ENCODE measurements at regions not wholly inside any gene's neighbourhood (a gene's known extent, or its start where the extent isn't known, plus 50 kb on each side); places are given as distances from the start of the nearest gene placed in this dataset.

- Histone ChIP-seq H3K4me1 (ENCODE audit: control insufficient read depth, insufficient read depth, low read length, unreplicated experiment) (no peaks in the 10 kb centered on the region), H3K27me3 (ENCODE audit: insufficient read depth, low read length) (peaks cover 14% of the 10 kb centered on the region; the same call in 1 of the 2 replicates), H3K79me2 (ENCODE audit: control insufficient read depth, insufficient read depth, low read length, unreplicated experiment) (no peaks in the 10 kb centered on the region), H3K4me3 (ENCODE audit: low read depth, low read length) (no peak overlapping the region), H2AFZ (ENCODE audit: low read length, unreplicated experiment) (no peak overlapping the region), H3K36me3 (ENCODE audit: insufficient read depth, low read length) (no peaks in the 10 kb centered on the region), H3K27ac (ENCODE audit: low read depth, low read length) (no peak overlapping the region)
Observed at GRCh38 chr4:152220201-152220666, 315.7 kb downstream of the FBXW7 start.

GRCh38 chr4:152218576-152218975, 317.3 kb downstream of the FBXW7 start:
- H3K4me1 ChIP-seq (ENCODE audit: control insufficient read depth, insufficient read depth, low read length, unreplicated experiment), result no peaks in the 10 kb centered on the region
- no peaks in the 10 kb centered on the region for H3K79me2 ChIP-seq (ENCODE audit: control insufficient read depth, insufficient read depth, low read length, unreplicated experiment)
- H3K4me3 ChIP-seq (ENCODE audit: low read depth, low read length), result no peak overlapping the region
- H3K27ac ChIP-seq (ENCODE audit: low read depth, low read length), result no peak overlapping the region
- H3K36me3 ChIP-seq (ENCODE audit: insufficient read depth, low read length), result no peaks in the 10 kb centered on the region
- no peak overlapping the region for H2AFZ ChIP-seq (ENCODE audit: low read length, unreplicated experiment)
- peaks cover 23% of the 10 kb centered on the region; the same call in 1 of the 2 replicates for H3K27me3 ChIP-seq (ENCODE audit: insufficient read depth, low read length)

- Histone ChIP-seq H3K79me2 (ENCODE audit: control insufficient read depth, insufficient read depth, low read length, unreplicated experiment) (no peaks in the 10 kb centered on the region), H3K27ac (ENCODE audit: low read depth, low read length) (no peak overlapping the region), H3K4me1 (ENCODE audit: control insufficient read depth, insufficient read depth, low read length, unreplicated experiment) (no peaks in the 10 kb centered on the region), H3K36me3 (ENCODE audit: insufficient read depth, low read length) (no peaks in the 10 kb centered on the region), H3K4me3 (ENCODE audit: low read depth, low read length) (no peak overlapping the region), H3K27me3 (ENCODE audit: insufficient read depth, low read length) (peaks cover 23% of the 10 kb centered on the region; the same call in 1 of the 2 replicates), H2AFZ (ENCODE audit: low read length, unreplicated experiment) (no peak overlapping the region)
Observed at GRCh38 chr4:152217896-152218295, 318.0 kb downstream of the FBXW7 start.

- Histone ChIP-seq H3K27me3 (ENCODE audit: insufficient read depth, low read length) (peaks cover 41% of the 10 kb centered on the region), H3K79me2 (ENCODE audit: control insufficient read depth, insufficient read depth, low read length, unreplicated experiment) (no peaks in the 10 kb centered on the region), H2AFZ (ENCODE audit: low read length, unreplicated experiment) (no peak overlapping the region), H3K4me1 (ENCODE audit: control insufficient read depth, insufficient read depth, low read length, unreplicated experiment) (no peaks in the 10 kb centered on the region), H3K4me3 (ENCODE audit: low read depth, low read length) (no peak overlapping the region), H3K27ac (ENCODE audit: low read depth, low read length) (no peak overlapping the region), H3K36me3 (ENCODE audit: insufficient read depth, low read length) (no peaks in the 10 kb centered on the region)
Observed at GRCh38 chr4:152211936-152212653, 323.8 kb downstream of the FBXW7 start.

GRCh38 chr4:152209772-152210493, 326.0 kb downstream of the FBXW7 start:
- Histone ChIP-seq H3K27ac (ENCODE audit: low read depth, low read length) (no peak overlapping the region), H3K27me3 (ENCODE audit: insufficient read depth, low read length) (peaks cover 62% of the 10 kb centered on the region), H3K36me3 (ENCODE audit: insufficient read depth, low read length) (no peaks in the 10 kb centered on the region), H3K79me2 (ENCODE audit: control insufficient read depth, insufficient read depth, low read length, unreplicated experiment) (no peaks in the 10 kb centered on the region), H3K4me3 (ENCODE audit: low read depth, low read length) (no peak overlapping the region), H3K4me1 (ENCODE audit: control insufficient read depth, insufficient read depth, low read length, unreplicated experiment) (no peaks in the 10 kb centered on the region), H2AFZ (ENCODE audit: low read length, unreplicated experiment) (no peak overlapping the region)

GRCh38 chr4:152207378-152207720, 328.5 kb downstream of the FBXW7 start:
- no peak overlapping the region for H2AFZ ChIP-seq (ENCODE audit: low read length, unreplicated experiment)
- no peak overlapping the region for H3K4me3 ChIP-seq (ENCODE audit: low read depth, low read length)
- H3K79me2 ChIP-seq (ENCODE audit: control insufficient read depth, insufficient read depth, low read length, unreplicated experiment), result no peaks in the 10 kb centered on the region
- H3K4me1 ChIP-seq (ENCODE audit: control insufficient read depth, insufficient read depth, low read length, unreplicated experiment), result no peaks in the 10 kb centered on the region
- no peaks in the 10 kb centered on the region for H3K36me3 ChIP-seq (ENCODE audit: insufficient read depth, low read length)
- H3K27ac ChIP-seq (ENCODE audit: low read depth, low read length), result no peak overlapping the region
- peaks cover 76% of the 10 kb centered on the region for H3K27me3 ChIP-seq (ENCODE audit: insufficient read depth, low read length)

GRCh38 chr4:152206646-152207377, 329.1 kb downstream of the FBXW7 start:
- Histone ChIP-seq H3K36me3 (ENCODE audit: insufficient read depth, low read length) (no peaks in the 10 kb centered on the region), H3K27ac (ENCODE audit: low read depth, low read length) (no peak overlapping the region), H2AFZ (ENCODE audit: low read length, unreplicated experiment) (no peak overlapping the region), H3K4me1 (ENCODE audit: control insufficient read depth, insufficient read depth, low read length, unreplicated experiment) (no peaks in the 10 kb centered on the region), H3K27me3 (ENCODE audit: insufficient read depth, low read length) (peaks cover 81% of the 10 kb centered on the region), H3K79me2 (ENCODE audit: control insufficient read depth, insufficient read depth, low read length, unreplicated experiment) (no peaks in the 10 kb centered on the region), H3K4me3 (ENCODE audit: low read depth, low read length) (no peak overlapping the region)

- H3K4me3 ChIP-seq (ENCODE audit: low read depth, low read length), result no peak overlapping the region
- peaks cover 83% of the 10 kb centered on the region for H3K27me3 ChIP-seq (ENCODE audit: insufficient read depth, low read length)
- H3K36me3 ChIP-seq (ENCODE audit: insufficient read depth, low read length), result no peaks in the 10 kb centered on the region
- no peak overlapping the region for H3K27ac ChIP-seq (ENCODE audit: low read depth, low read length)
- H3K79me2 ChIP-seq (ENCODE audit: control insufficient read depth, insufficient read depth, low read length, unreplicated experiment), result no peaks in the 10 kb centered on the region
- H3K4me1 ChIP-seq (ENCODE audit: control insufficient read depth, insufficient read depth, low read length, unreplicated experiment), result no peaks in the 10 kb centered on the region
- no peak overlapping the region for H2AFZ ChIP-seq (ENCODE audit: low read length, unreplicated experiment)
Observed at GRCh38 chr4:152206185-152206584, 329.7 kb downstream of the FBXW7 start.

GRCh38 chr4:152202415-152202814, 333.5 kb downstream of the FBXW7 start:
- H3K36me3 ChIP-seq (ENCODE audit: insufficient read depth, low read length), result no peaks in the 10 kb centered on the region
- H3K4me3 ChIP-seq (ENCODE audit: low read depth, low read length), result no peak overlapping the region
- no peak overlapping the region for H3K27ac ChIP-seq (ENCODE audit: low read depth, low read length)
- H2AFZ ChIP-seq (ENCODE audit: low read length, unreplicated experiment), result no peak overlapping the region
- no peaks in the 10 kb centered on the region for H3K4me1 ChIP-seq (ENCODE audit: control insufficient read depth, insufficient read depth, low read length, unreplicated experiment)
- no peaks in the 10 kb centered on the region for H3K79me2 ChIP-seq (ENCODE audit: control insufficient read depth, insufficient read depth, low read length, unreplicated experiment)
- peaks cover 53% of the 10 kb centered on the region for H3K27me3 ChIP-seq (ENCODE audit: insufficient read depth, low read length)

- Histone ChIP-seq H3K79me2 (ENCODE audit: control insufficient read depth, insufficient read depth, low read length, unreplicated experiment) (no peaks in the 10 kb centered on the region), H3K27ac (ENCODE audit: low read depth, low read length) (no peak overlapping the region), H3K27me3 (ENCODE audit: insufficient read depth, low read length) (peaks cover 37% of the 10 kb centered on the region), H3K4me3 (ENCODE audit: low read depth, low read length) (no peak overlapping the region), H2AFZ (ENCODE audit: low read length, unreplicated experiment) (no peak overlapping the region), H3K4me1 (ENCODE audit: control insufficient read depth, insufficient read depth, low read length, unreplicated experiment) (no peaks in the 10 kb centered on the region), H3K36me3 (ENCODE audit: insufficient read depth, low read length) (no peaks in the 10 kb centered on the region)
Observed at GRCh38 chr4:152200511-152201333, 335.2 kb downstream of the FBXW7 start.
